ENCODE measurements at regions not wholly inside any gene's neighbourhood (a gene's known extent, or its start where the extent isn't known, plus 50 kb on each side); places are given as distances from the start of the nearest gene placed in this dataset.

- TF ChIP-seq POLR2A (IDR thresholded peaks at IDR 0.05) (no peak), CTCF (IDR thresholded peaks at IDR 0.05) (no peak)
- H3K27me3 ChIP-seq: no peaks in the 10 kb centered on the region
- WGBS, 2 donors: 63 to 70% methylated on average over 2 of the region's 2 CpGs
- H3K4me1 ChIP-seq: no peaks in the 10 kb centered on the region
- intact Hi-C loops (cut with DNase I): no loop called here
- no peak for DNase-seq
- no peaks in the 10 kb centered on the region for H3K36me3 ChIP-seq
- H3K27ac ChIP-seq: no peak overlapping the region
- no peak overlapping the region for H3K4me3 ChIP-seq (replicated peaks in 1 of 3)
- H3K9me3 ChIP-seq: no peaks in the 10 kb centered on the region
Observed at GRCh38 chr11:97140885-97141494, 751.2 kb downstream of the JRKL start.

GRCh38 chr11:97143463-97143862, 753.6 kb downstream of the JRKL start:
- DNase-seq: no peak
- 75 to 79% methylated on average over 1 of the region's 1 CpG for WGBS, 2 donors
- Histone ChIP-seq H3K27ac (no peak overlapping the region), H3K27me3 (no peaks in the 10 kb centered on the region), H3K4me3 (replicated peaks in 1 of 3) (no peak overlapping the region), H3K4me1 (no peaks in the 10 kb centered on the region), H3K36me3 (no peaks in the 10 kb centered on the region), H3K9me3 (no peaks in the 10 kb centered on the region)
- TF ChIP-seq CTCF (IDR thresholded peaks at IDR 0.05): no peak
- no peak for TF ChIP-seq POLR2A (IDR thresholded peaks at IDR 0.05)
- intact Hi-C loops (cut with DNase I): no loop called here

GRCh38 chr11:97149741-97150140, 759.9 kb downstream of the JRKL start:
- 87 to 91% methylated on average over 2 of the region's 2 CpGs for WGBS, 2 donors
- Histone ChIP-seq H3K27ac (no peak overlapping the region), H3K4me3 (replicated peaks in 1 of 3) (no peak overlapping the region), H3K9me3 (no peaks in the 10 kb centered on the region), H3K27me3 (no peaks in the 10 kb centered on the region), H3K4me1 (no peaks in the 10 kb centered on the region), H3K36me3 (no peaks in the 10 kb centered on the region)
- TF ChIP-seq POLR2A (IDR thresholded peaks at IDR 0.05) (no peak), CTCF (IDR thresholded peaks at IDR 0.05) (no peak)
- intact Hi-C loops (cut with DNase I): no loop called here
- DNase-seq: no peak

- no peaks in the 10 kb centered on the region for H3K9me3 ChIP-seq
- TF ChIP-seq CTCF (IDR thresholded peaks at IDR 0.05): no peak
- TF ChIP-seq POLR2A (IDR thresholded peaks at IDR 0.05): no peak
- intact Hi-C loops (cut with DNase I): no loop called here
- DNase-seq: no peak
- no peaks in the 10 kb centered on the region for H3K36me3 ChIP-seq
- no peak overlapping the region for H3K27ac ChIP-seq
- H3K4me1 ChIP-seq: no peaks in the 10 kb centered on the region
- WGBS, 2 donors: 65 to 73% methylated on average over 2 of the region's 2 CpGs
- H3K4me3 ChIP-seq (replicated peaks in 1 of 3): no peak overlapping the region
- no peaks in the 10 kb centered on the region for H3K27me3 ChIP-seq
Observed at GRCh38 chr11:97157221-97157740, 767.5 kb downstream of the JRKL start.

- no peaks in the 10 kb centered on the region for H3K4me1 ChIP-seq
- H3K27me3 ChIP-seq: no peaks in the 10 kb centered on the region
- H3K9me3 ChIP-seq: no peaks in the 10 kb centered on the region
- WGBS, 2 donors: 80 to 84% methylated on average over 5 of the region's 5 CpGs
- no peaks in the 10 kb centered on the region for H3K36me3 ChIP-seq
- no peak for TF ChIP-seq POLR2A (IDR thresholded peaks at IDR 0.05)
- no peak for TF ChIP-seq CTCF (IDR thresholded peaks at IDR 0.05)
- intact Hi-C loops (cut with DNase I): no loop called here
- no peak overlapping the region for H3K27ac ChIP-seq
- no peak overlapping the region for H3K4me3 ChIP-seq (replicated peaks in 1 of 3)
- peak in 1 of 2 donors; percentile 2 for DNase-seq
Observed at GRCh38 chr11:97158243-97158642, 768.4 kb downstream of the JRKL start.
